ENCODE measurements at regions not wholly inside any gene's neighbourhood (a gene's known extent, or its start where the extent isn't known, plus 50 kb on each side); places are given as distances from the start of the nearest gene placed in this dataset.

DNA sequence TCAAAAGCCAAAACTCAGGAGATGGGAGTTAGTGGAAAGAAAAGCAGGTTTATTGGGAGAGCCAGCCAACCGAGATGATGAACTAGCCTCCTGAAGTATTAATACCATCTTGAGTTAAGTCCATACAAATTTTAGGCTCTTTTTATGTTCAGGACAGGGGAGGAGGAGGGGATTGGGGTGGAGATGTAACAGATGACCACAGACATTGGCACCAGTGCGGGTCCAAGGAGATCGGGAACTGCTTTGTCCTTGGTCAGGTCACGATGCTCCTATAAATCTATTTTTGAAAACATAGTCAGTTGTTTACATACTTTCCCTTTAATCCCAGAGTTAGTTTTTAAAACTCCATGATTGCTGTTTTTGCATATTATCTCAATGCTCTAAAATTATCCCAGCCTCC is 219.6 kb downstream of the ANKRD60 start:
- no peak overlapping the region for H2BK15ac ChIP-seq (ENCODE audit: low read depth, poor library complexity, severe bottlenecking)
- no peaks in the 10 kb centered on the region for H3K79me1 ChIP-seq (replicated peaks; ENCODE audit: low read length, poor library complexity, severe bottlenecking)
- no peaks in the 10 kb centered on the region for H3K4me1 ChIP-seq (ENCODE audit: control insufficient read depth, insufficient read depth, low read depth, low read length)
- peaks cover 0 to 87% of the 10 kb centered on the region in 2 experiments for H3K27me3 ChIP-seq (ENCODE audit: control insufficient read depth in 1 of 2, insufficient read depth in 1 of 2, low read length in 2 of 2)
- H2BK12ac ChIP-seq (ENCODE audit: low read length in 2 of 2): no peak overlapping the region
- DNase-seq: no peak
- WGBS: 83% methylated on average over 1 of the region's 4 CpGs
- no peak overlapping the region for H2BK5ac ChIP-seq (ENCODE audit: low read depth, low read length, poor library complexity, severe bottlenecking)
- no peak overlapping the region for H3K4ac ChIP-seq (ENCODE audit: low read depth in 1 of 2, low read length in 2 of 2)
- H2BK120ac ChIP-seq (ENCODE audit: low read depth, low read length): no peak overlapping the region
- H4K8ac ChIP-seq (ENCODE audit: low read length): no peak overlapping the region
- H2AK5ac ChIP-seq (ENCODE audit: low read length, severe bottlenecking): no peak overlapping the region
- H3K9ac ChIP-seq (ENCODE audit: low read length): no peak overlapping the region
- no peak overlapping the region for H3K18ac ChIP-seq (ENCODE audit: low read depth in 1 of 2, low read length in 2 of 2)
- H3K4me3 ChIP-seq (ENCODE audit: insufficient read depth in 1 of 2, low read depth in 1 of 2, low read length in 2 of 2): no peak overlapping the region
- H3K9me3 ChIP-seq (ENCODE audit: control insufficient read depth, low read length): no peaks in the 10 kb centered on the region
- H4K91ac ChIP-seq (ENCODE audit: low read length): no peak overlapping the region
- no peaks in the 10 kb centered on the region for H3K36me3 ChIP-seq (ENCODE audit: control insufficient read depth in 1 of 2, insufficient read depth in 2 of 2, low read depth in 1 of 2, low read length in 2 of 2)
- no peak overlapping the region for H3K27ac ChIP-seq (ENCODE audit: low read length, poor library complexity, severe bottlenecking)
- H3K14ac ChIP-seq (ENCODE audit: low read length in 2 of 2): no peak overlapping the region
- no peak overlapping the region for H2AFZ ChIP-seq (ENCODE audit: low read depth, low read length)
- no peak overlapping the region for H3K4me2 ChIP-seq (ENCODE audit: low read length, poor library complexity, severe bottlenecking)
- no peak overlapping the region for H3K23ac ChIP-seq (ENCODE audit: low read length in 2 of 2)

DNA sequence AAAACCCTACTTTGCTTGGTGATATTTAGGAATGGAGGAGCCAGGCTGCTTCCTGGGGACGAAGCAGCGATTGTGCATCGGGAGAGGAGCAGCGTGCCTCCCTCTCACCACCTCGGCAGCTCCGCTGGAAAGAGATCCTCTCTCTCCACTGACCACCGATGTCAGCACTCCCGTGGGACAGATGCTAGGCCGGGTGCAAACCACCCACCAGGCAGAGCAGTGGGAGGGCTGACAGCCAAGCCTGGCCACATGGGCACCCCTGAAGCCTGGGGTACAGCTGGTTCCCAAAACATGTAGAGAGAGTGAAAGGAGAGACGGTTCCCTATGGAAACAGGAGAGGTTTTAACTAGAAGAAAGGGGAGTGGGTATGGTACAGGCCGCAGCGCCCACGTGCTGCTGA is 220.0 kb downstream of the ANKRD60 start:
- Histone ChIP-seq H4K91ac (ENCODE audit: low read length) (no peak overlapping the region), H3K4ac (ENCODE audit: low read depth in 1 of 2, low read length in 2 of 2) (no peak overlapping the region), H2BK120ac (ENCODE audit: low read depth, low read length) (no peak overlapping the region), H3K4me2 (ENCODE audit: low read length, poor library complexity, severe bottlenecking) (no peak overlapping the region), H3K18ac (ENCODE audit: low read depth in 1 of 2, low read length in 2 of 2) (no peak overlapping the region), H2AFZ (ENCODE audit: low read depth, low read length) (no peak overlapping the region), H2BK12ac (ENCODE audit: low read length in 2 of 2) (no peak overlapping the region), H3K9ac (ENCODE audit: low read length) (no peak overlapping the region), H2BK15ac (ENCODE audit: low read depth, poor library complexity, severe bottlenecking) (no peak overlapping the region), H3K79me1 (replicated peaks; ENCODE audit: low read length, poor library complexity, severe bottlenecking) (no peaks in the 10 kb centered on the region), H3K23ac (ENCODE audit: low read length in 2 of 2) (no peak overlapping the region), H3K14ac (ENCODE audit: low read length in 2 of 2) (no peak overlapping the region), H2AK5ac (ENCODE audit: low read length, severe bottlenecking) (no peak overlapping the region), H2BK5ac (ENCODE audit: low read depth, low read length, poor library complexity, severe bottlenecking) (no peak overlapping the region), H4K8ac (ENCODE audit: low read length) (no peak overlapping the region), H3K4me3 (ENCODE audit: insufficient read depth in 1 of 2, low read depth in 1 of 2, low read length in 2 of 2) (no peak overlapping the region), H3K27ac (ENCODE audit: low read length, poor library complexity, severe bottlenecking) (no peak overlapping the region), H3K9me3 (ENCODE audit: control insufficient read depth, low read length) (no peaks in the 10 kb centered on the region), H3K27me3 (ENCODE audit: control insufficient read depth in 1 of 2, insufficient read depth in 1 of 2, low read length in 2 of 2) (peaks cover 0 to 92% of the 10 kb centered on the region in 2 experiments), H3K4me1 (ENCODE audit: control insufficient read depth, insufficient read depth, low read depth, low read length) (no peaks in the 10 kb centered on the region), H3K36me3 (ENCODE audit: control insufficient read depth in 1 of 2, insufficient read depth in 2 of 2, low read depth in 1 of 2, low read length in 2 of 2) (no peaks in the 10 kb centered on the region)
- no peak for DNase-seq
- 84% methylated on average over 13 of the region's 13 CpGs for WGBS

DNA sequence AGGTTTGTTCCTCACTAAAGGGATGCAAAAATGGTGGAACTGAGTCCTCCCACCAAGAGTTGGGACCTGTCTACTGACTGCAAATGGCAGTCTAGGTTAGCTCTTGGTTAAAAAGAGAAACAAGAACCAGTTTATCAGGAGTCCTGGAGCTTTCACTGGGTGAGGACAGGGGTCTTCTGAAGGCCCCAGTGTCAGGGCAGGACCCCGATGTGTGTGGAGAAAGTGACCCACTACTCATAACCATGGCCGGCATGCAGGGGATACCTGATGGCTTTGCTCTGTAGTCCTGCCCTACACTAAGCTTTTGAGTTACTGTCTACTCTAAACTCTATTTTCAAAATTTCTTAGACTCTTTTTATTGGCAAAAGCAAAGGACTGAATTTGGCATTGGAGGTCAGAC is 220.5 kb downstream of the ANKRD60 start:
- H3K4ac ChIP-seq (ENCODE audit: low read depth in 1 of 2, low read length in 2 of 2): no peak overlapping the region
- no peak overlapping the region for H3K14ac ChIP-seq (ENCODE audit: low read length in 2 of 2)
- H3K9me3 ChIP-seq (ENCODE audit: control insufficient read depth, low read length): no peaks in the 10 kb centered on the region
- H2AFZ ChIP-seq (ENCODE audit: low read depth, low read length): no peak overlapping the region
- no peak overlapping the region for H3K23ac ChIP-seq (ENCODE audit: low read length in 2 of 2)
- H4K91ac ChIP-seq (ENCODE audit: low read length): no peak overlapping the region
- no peak overlapping the region for H2BK5ac ChIP-seq (ENCODE audit: low read depth, low read length, poor library complexity, severe bottlenecking)
- H2BK15ac ChIP-seq (ENCODE audit: low read depth, poor library complexity, severe bottlenecking): no peak overlapping the region
- H3K9ac ChIP-seq (ENCODE audit: low read length): no peak overlapping the region
- H4K8ac ChIP-seq (ENCODE audit: low read length): no peak overlapping the region
- no peak overlapping the region for H2AK5ac ChIP-seq (ENCODE audit: low read length, severe bottlenecking)
- H3K36me3 ChIP-seq (ENCODE audit: control insufficient read depth in 1 of 2, insufficient read depth in 2 of 2, low read depth in 1 of 2, low read length in 2 of 2): no peaks in the 10 kb centered on the region
- no peaks in the 10 kb centered on the region for H3K79me1 ChIP-seq (replicated peaks; ENCODE audit: low read length, poor library complexity, severe bottlenecking)
- no peak overlapping the region for H3K27ac ChIP-seq (ENCODE audit: low read length, poor library complexity, severe bottlenecking)
- H3K27me3 ChIP-seq (ENCODE audit: control insufficient read depth in 1 of 2, insufficient read depth in 1 of 2, low read length in 2 of 2): peaks cover 0 to 90% of the 10 kb centered on the region in 2 experiments
- DNase-seq: no peak
- 97% methylated on average over 2 of the region's 2 CpGs for WGBS
- H2BK12ac ChIP-seq (ENCODE audit: low read length in 2 of 2): no peak overlapping the region
- H3K4me3 ChIP-seq (ENCODE audit: insufficient read depth in 1 of 2, low read depth in 1 of 2, low read length in 2 of 2): no peak overlapping the region
- H3K4me1 ChIP-seq (ENCODE audit: control insufficient read depth, insufficient read depth, low read depth, low read length): no peaks in the 10 kb centered on the region
- H2BK120ac ChIP-seq (ENCODE audit: low read depth, low read length): no peak overlapping the region
- no peak overlapping the region for H3K18ac ChIP-seq (ENCODE audit: low read depth in 1 of 2, low read length in 2 of 2)
- no peak overlapping the region for H3K4me2 ChIP-seq (ENCODE audit: low read length, poor library complexity, severe bottlenecking)

DNA sequence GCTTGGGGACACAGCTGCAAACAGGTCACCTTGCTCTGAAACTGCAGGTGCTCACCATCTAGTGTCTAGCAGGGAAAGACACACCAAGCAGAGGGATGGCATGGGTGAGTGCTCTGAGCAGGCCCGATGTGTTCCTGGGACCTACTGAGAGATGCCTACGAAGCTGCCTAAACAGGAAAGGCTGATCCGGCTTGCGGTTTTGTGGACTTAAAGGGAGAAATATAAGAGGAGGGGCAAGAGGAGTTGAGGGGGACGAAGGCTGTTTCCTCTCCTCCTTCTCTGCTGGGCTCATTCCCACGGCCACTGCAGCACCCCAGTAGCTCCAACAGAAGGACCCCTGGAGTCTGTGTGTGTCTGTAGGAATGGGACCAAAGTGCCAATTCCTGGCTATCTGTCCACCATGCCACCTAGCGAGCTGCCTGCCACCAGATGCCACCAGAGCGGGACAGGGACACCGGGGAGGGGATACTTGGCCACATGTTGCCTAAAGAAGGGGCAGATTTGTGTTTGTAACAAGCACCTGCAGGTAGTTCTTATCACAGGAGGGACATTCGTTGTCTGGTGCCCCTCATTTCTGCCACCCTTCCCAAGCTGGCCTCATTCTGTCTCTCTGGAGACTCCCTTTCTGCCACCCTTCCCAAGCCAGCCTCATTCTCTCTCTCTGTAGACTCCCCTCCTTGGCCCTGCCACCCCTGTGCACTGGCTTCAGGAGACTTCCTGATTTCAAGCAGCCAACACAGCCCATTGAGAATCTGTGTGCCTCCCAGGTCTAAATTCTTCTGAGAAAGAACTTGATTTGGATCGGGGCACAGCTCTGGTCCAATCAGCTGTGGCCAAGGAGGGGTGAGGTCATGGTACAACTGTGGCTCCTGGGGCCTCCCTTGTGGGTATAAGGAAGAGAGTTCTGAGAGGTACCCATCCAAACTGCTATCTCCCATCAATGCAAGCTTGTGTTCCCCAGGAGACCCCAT is 221.8 kb downstream of the ANKRD60 start:
- H3K23ac ChIP-seq (ENCODE audit: low read length in 2 of 2): no peak overlapping the region
- no peaks in the 10 kb centered on the region for H3K36me3 ChIP-seq (ENCODE audit: control insufficient read depth in 1 of 2, insufficient read depth in 2 of 2, low read depth in 1 of 2, low read length in 2 of 2)
- H3K4ac ChIP-seq (ENCODE audit: low read depth in 1 of 2, low read length in 2 of 2): no peak overlapping the region
- no peak overlapping the region for H2BK15ac ChIP-seq (ENCODE audit: low read depth, poor library complexity, severe bottlenecking)
- 64% methylated on average over 10 of the region's 11 CpGs for WGBS
- H3K4me1 ChIP-seq (ENCODE audit: control insufficient read depth, insufficient read depth, low read depth, low read length): no peaks in the 10 kb centered on the region
- H3K9ac ChIP-seq (ENCODE audit: low read length): no peak overlapping the region
- no peak overlapping the region for H2BK120ac ChIP-seq (ENCODE audit: low read depth, low read length)
- no peak overlapping the region for H4K8ac ChIP-seq (ENCODE audit: low read length)
- H3K4me3 ChIP-seq (ENCODE audit: insufficient read depth in 1 of 2, low read depth in 1 of 2, low read length in 2 of 2): no peak overlapping the region
- H3K27ac ChIP-seq (ENCODE audit: low read length, poor library complexity, severe bottlenecking): no peak overlapping the region
- H2BK5ac ChIP-seq (ENCODE audit: low read depth, low read length, poor library complexity, severe bottlenecking): no peak overlapping the region
- H3K27me3 ChIP-seq (ENCODE audit: control insufficient read depth in 1 of 2, insufficient read depth in 1 of 2, low read length in 2 of 2): peaks cover 0 to 79% of the 10 kb centered on the region in 2 experiments
- no peak overlapping the region for H3K4me2 ChIP-seq (ENCODE audit: low read length, poor library complexity, severe bottlenecking)
- H2AFZ ChIP-seq (ENCODE audit: low read depth, low read length): no peak overlapping the region
- no peak overlapping the region for H3K18ac ChIP-seq (ENCODE audit: low read depth in 1 of 2, low read length in 2 of 2)
- no peaks in the 10 kb centered on the region for H3K79me1 ChIP-seq (replicated peaks; ENCODE audit: low read length, poor library complexity, severe bottlenecking)
- DNase-seq: no peak
- H3K9me3 ChIP-seq (ENCODE audit: control insufficient read depth, low read length): no peaks in the 10 kb centered on the region
- H2BK12ac ChIP-seq (ENCODE audit: low read length in 2 of 2): no peak overlapping the region
- H4K91ac ChIP-seq (ENCODE audit: low read length): no peak overlapping the region
- no peak overlapping the region for H3K14ac ChIP-seq (ENCODE audit: low read length in 2 of 2)
- no peak overlapping the region for H2AK5ac ChIP-seq (ENCODE audit: low read length, severe bottlenecking)
